Lung (tissue), 11 donors: ENCODE measurements at regions not wholly inside any gene's neighbourhood (a gene's known extent, or its start where the extent isn't known, plus 50 kb on each side); places are given as distances from the start of the nearest gene placed in this dataset.

Source experiments
- ATAC-seq: fragments of 200-7000 bp; cut with Tn5 transposase; one replicate; pipeline ENCODE4 v1.9.1; 2020; ENCODE audit warnings: moderate number of reproducible peaks; ENCODE audit not compliant: insufficient read depth, low FRiP score
- DNase-seq, 3 donors: peaks; one replicate each; pipeline ENCODE4 v3.0.0-alpha.2; 2013 to 2017
- H3K27ac ChIP-seq, 2 donors: one replicate each; pipeline ENCODE4 v1.5.1; 2013; ENCODE audit warnings: mild to moderate bottlenecking in 2 of 2, moderate library complexity in 2 of 2, control low read depth in 1 of 2, inconsistent platforms in 1 of 2, low read depth in 1 of 2, low read length in 1 of 2
- H3K27me3 ChIP-seq, 3 donors: one replicate each; pipeline ENCODE4 v1.5.1; 2013; ENCODE audit warnings: low read length in 2 of 3; ENCODE audit not compliant: control insufficient read depth in 3 of 3, insufficient read depth in 3 of 3
- H3K36me3 ChIP-seq, 4 donors: one replicate each; pipeline ENCODE4 v1.5.1; 2013; ENCODE audit warnings: low read length in 4 of 4, mild to moderate bottlenecking in 1 of 4, moderate library complexity in 1 of 4; ENCODE audit not compliant: control insufficient read depth in 4 of 4, insufficient read depth in 4 of 4
- H3K4me1 ChIP-seq, 5 donors: one replicate each; pipeline ENCODE4 v1.5.1; 2013; ENCODE audit warnings: low read length in 5 of 5, mild to moderate bottlenecking in 2 of 5, moderate library complexity in 1 of 5; ENCODE audit not compliant: control insufficient read depth in 5 of 5, insufficient read depth in 5 of 5
- H3K4me3 ChIP-seq: one replicate; pipeline ENCODE4 v1.5.1; 2013; ENCODE audit warnings: mild to moderate bottlenecking, control low read depth, moderate library complexity
- H3K9ac ChIP-seq, 2 donors: one replicate each; pipeline ENCODE4 v1.5.1; 2013; ENCODE audit warnings: low read length in 2 of 2, control low read depth in 1 of 2; ENCODE audit not compliant: insufficient read depth in 1 of 2
- H3K9me3 ChIP-seq, 4 donors: one replicate each; pipeline ENCODE4 v1.5.1; 2013; ENCODE audit warnings: low read length in 3 of 4, mild to moderate bottlenecking in 1 of 4, moderate library complexity in 1 of 4; ENCODE audit not compliant: control insufficient read depth in 4 of 4, insufficient read depth in 3 of 4
- CTCF ChIP-seq: IDR thresholded peaks from 2 replicates; pipeline ENCODE4 v1.5.1; 2012; ENCODE audit warnings: mild to moderate bottlenecking; ENCODE audit errors: control extremely low read depth, extremely low read depth
- WGBS, 2 donors: extraction: QIAGEN DNeasy Blood & Tissue Kit; methylation state at CpG; one replicate each; pipeline ENCODE4 v1.1.7; 2013; 5-methylcytosine and 5-hydroxymethylcytosine counted together
- donor health status: control.
- donor health status: control.
- donor health status: Bipolar disorder and iron deficiency.
- donor health status: healthy.
- donor health status: DM: yes; HTN: yes; CAD: no.

- no peak overlapping the region for H3K9ac ChIP-seq
- H3K4me3 ChIP-seq, result no peak overlapping the region
- no peaks in the 10 kb centered on the region for H3K9me3 ChIP-seq
- no peak for TF ChIP-seq CTCF
- H3K4me1 ChIP-seq, result no peaks in the 10 kb centered on the region
- no peaks in the 10 kb centered on the region for H3K36me3 ChIP-seq
- ATAC-seq, result no peak
- no peak overlapping the region for H3K27ac ChIP-seq
- no peak for DNase-seq
- H3K27me3 ChIP-seq, result peaks cover 0 to 13% (median 0%) of the 10 kb centered on the region in 3 donors
- WGBS, 2 donors, result 78 to 81% methylated on average over 2 of the region's 2 CpGs
Measured at GRCh38 chr10:120749072-120749471, 102.1 kb upstream of the WDR11 start.

GRCh38 chr10:120749856-120750566 is 101.2 kb upstream of the WDR11 start:
- H3K4me1 ChIP-seq, result no peaks in the 10 kb centered on the region
- no peaks in the 10 kb centered on the region for H3K36me3 ChIP-seq
- H3K27me3 ChIP-seq, result peaks cover 0 to 12% (median 0%) of the 10 kb centered on the region in 3 donors
- 36 to 60% methylated on average over 11 of the region's 11 CpGs for WGBS, 2 donors
- no peak for TF ChIP-seq CTCF
- no peak overlapping the region for H3K4me3 ChIP-seq
- no peaks in the 10 kb centered on the region for H3K9me3 ChIP-seq
- ATAC-seq, result no peak
- H3K9ac ChIP-seq, result no peak overlapping the region
- no peak overlapping the region for H3K27ac ChIP-seq
- peak in 1 of 3 donors; percentile 8 for DNase-seq

- no peak for ATAC-seq
- H3K4me3 ChIP-seq, result no peak overlapping the region
- H3K36me3 ChIP-seq, result no peaks in the 10 kb centered on the region
- no peaks in the 10 kb centered on the region for H3K9me3 ChIP-seq
- H3K4me1 ChIP-seq, result no peaks in the 10 kb centered on the region
- no peak for TF ChIP-seq CTCF
- no peak overlapping the region for H3K9ac ChIP-seq
- H3K27ac ChIP-seq, result no peak overlapping the region
- DNase-seq, result no peak
- no peaks in the 10 kb centered on the region for H3K27me3 ChIP-seq
Measured at GRCh38 chr10:120755771-120756170, 95.4 kb upstream of the WDR11 start.

GRCh38 chr10:120760253-120760652 is 90.9 kb upstream of the WDR11 start:
- no peaks in the 10 kb centered on the region for H3K36me3 ChIP-seq
- no peak overlapping the region for H3K9ac ChIP-seq
- H3K4me3 ChIP-seq, result no peak overlapping the region
- WGBS, 2 donors, result 64 to 67% methylated on average over 4 of the region's 4 CpGs
- no peak for ATAC-seq
- H3K27me3 ChIP-seq, result no peaks in the 10 kb centered on the region
- DNase-seq, result no peak
- no peak for TF ChIP-seq CTCF
- no peaks in the 10 kb centered on the region for H3K9me3 ChIP-seq
- no peak overlapping the region for H3K27ac ChIP-seq
- no peaks in the 10 kb centered on the region for H3K4me1 ChIP-seq
